ENCODE measurements at regions not wholly inside any gene's neighbourhood (a gene's known extent, or its start where the extent isn't known, plus 50 kb on each side); places are given as distances from the start of the nearest gene placed in this dataset.
A peak's percentile ranks its signal among the peaks of the same experiment; 100 is the strongest.

GRCh38 chr2:146597291-146597690 is 1247.5 kb upstream of the ACVR2A start:
- Histone ChIP-seq H3K9me3 (ENCODE audit: low read depth) (no peaks in the 10 kb centered on the region), H3K36me3 (no peaks in the 10 kb centered on the region), H3K27ac (no peak overlapping the region), H3K27me3 (no peaks in the 10 kb centered on the region), H3K4me1 (ENCODE audit: low read depth) (peaks cover 1% of the 10 kb centered on the region), H3K4me3 (no peak overlapping the region)
- no peak for DNase-seq (ENCODE audit: low read depth in 1 of 2, low spot score in 1 of 2)
- TF ChIP-seq, protein P1, sequence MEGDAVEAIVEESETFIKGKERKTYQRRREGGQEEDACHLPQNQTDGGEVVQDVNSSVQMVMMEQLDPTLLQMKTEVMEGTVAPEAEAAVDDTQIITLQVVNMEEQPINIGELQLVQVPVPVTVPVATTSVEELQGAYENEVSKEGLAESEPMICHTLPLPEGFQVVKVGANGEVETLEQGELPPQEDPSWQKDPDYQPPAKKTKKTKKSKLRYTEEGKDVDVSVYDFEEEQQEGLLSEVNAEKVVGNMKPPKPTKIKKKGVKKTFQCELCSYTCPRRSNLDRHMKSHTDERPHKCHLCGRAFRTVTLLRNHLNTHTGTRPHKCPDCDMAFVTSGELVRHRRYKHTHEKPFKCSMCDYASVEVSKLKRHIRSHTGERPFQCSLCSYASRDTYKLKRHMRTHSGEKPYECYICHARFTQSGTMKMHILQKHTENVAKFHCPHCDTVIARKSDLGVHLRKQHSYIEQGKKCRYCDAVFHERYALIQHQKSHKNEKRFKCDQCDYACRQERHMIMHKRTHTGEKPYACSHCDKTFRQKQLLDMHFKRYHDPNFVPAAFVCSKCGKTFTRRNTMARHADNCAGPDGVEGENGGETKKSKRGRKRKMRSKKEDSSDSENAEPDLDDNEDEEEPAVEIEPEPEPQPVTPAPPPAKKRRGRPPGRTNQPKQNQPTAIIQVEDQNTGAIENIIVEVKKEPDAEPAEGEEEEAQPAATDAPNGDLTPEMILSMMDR (IDR thresholded peaks at IDR 0.05; ENCODE audit: low read depth, low read length) = no peak

DNA sequence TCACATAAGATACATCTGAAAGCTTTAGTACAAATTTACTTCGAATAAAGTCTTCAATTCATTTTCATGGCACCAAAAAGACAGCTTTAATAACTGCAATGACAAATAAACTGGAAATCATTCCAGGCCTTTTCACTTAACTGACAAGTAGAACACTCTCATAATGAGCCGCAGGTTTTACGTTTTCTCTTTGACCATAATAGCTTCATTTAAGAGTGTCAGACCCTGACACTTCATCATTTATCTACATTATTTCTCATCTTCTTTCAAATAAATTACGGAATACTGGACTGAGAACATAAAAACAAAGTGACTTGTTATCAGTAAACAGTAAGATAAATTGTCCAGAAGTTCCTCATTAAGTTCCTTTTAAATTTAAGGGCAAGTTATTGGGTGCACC is 1252.9 kb upstream of the ACVR2A start:
- Histone ChIP-seq H3K27me3 (no peaks in the 10 kb centered on the region), H3K36me3 (no peaks in the 10 kb centered on the region), H3K4me3 (no peak overlapping the region), H3K4me1 (ENCODE audit: low read depth) (no peaks in the 10 kb centered on the region), H3K27ac (no peak overlapping the region), H3K9me3 (ENCODE audit: low read depth) (no peaks in the 10 kb centered on the region)
- TF ChIP-seq, protein P1 (IDR thresholded peaks at IDR 0.05; ENCODE audit: low read depth, low read length) = no peak
- no peak for DNase-seq (ENCODE audit: low read depth in 1 of 2, low spot score in 1 of 2)

DNA sequence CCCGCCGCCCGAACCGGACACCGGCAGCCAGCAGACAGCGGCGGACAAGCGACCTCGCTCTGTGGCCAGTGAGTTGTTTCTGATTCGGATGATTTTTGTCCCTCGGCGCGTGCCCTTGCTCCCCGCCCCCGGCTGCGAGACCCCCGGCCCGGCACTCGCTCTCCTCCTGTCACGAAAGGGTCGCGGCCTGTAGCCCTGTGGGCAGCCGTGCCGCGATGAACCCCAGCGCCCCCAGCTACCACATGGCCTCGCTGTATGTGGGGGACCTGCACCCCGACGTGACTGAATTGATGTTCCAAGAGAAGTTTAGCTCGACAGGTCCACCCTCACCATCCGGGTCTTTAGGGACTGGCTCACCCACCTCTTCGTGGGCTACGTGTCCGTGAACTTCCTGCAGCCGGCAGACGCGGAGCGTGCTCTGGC is 1257.5 kb upstream of the ACVR2A start:
- Histone ChIP-seq H3K27me3 (no peaks in the 10 kb centered on the region), H3K9me3 (ENCODE audit: low read depth) (no peaks in the 10 kb centered on the region), H3K4me1 (ENCODE audit: low read depth) (no peaks in the 10 kb centered on the region), H3K36me3 (no peaks in the 10 kb centered on the region), H3K4me3 (no peak overlapping the region), H3K27ac (no peak overlapping the region)
- TF ChIP-seq, protein P1 (IDR thresholded peaks at IDR 0.05; ENCODE audit: low read depth, low read length) = no peak
- no peak for DNase-seq (ENCODE audit: low read depth in 1 of 2, low spot score in 1 of 2)

GRCh38 chr2:146584316-146584715 is 1260.5 kb upstream of the ACVR2A start:
- H3K36me3 ChIP-seq = no peaks in the 10 kb centered on the region
- no peak overlapping the region for H3K4me3 ChIP-seq
- TF ChIP-seq, protein P1 (IDR thresholded peaks at IDR 0.05; ENCODE audit: low read depth, low read length) = no peak
- no peaks in the 10 kb centered on the region for H3K27me3 ChIP-seq
- H3K27ac ChIP-seq = no peak overlapping the region
- no peak for DNase-seq (ENCODE audit: low read depth in 1 of 2, low spot score in 1 of 2)
- no peaks in the 10 kb centered on the region for H3K9me3 ChIP-seq (ENCODE audit: low read depth)
- peaks cover 14% of the 10 kb centered on the region for H3K4me1 ChIP-seq (ENCODE audit: low read depth)

- Histone ChIP-seq H3K27me3 (no peaks in the 10 kb centered on the region), H3K27ac (no peak overlapping the region)
- DNase-seq (ENCODE audit: low read depth in 1 of 2, low spot score in 1 of 2) = peak; percentile 9 to 80
Observed at GRCh38 chr2:146579147-146579930, 1265.5 kb upstream of the ACVR2A start.

More at GRCh38 chr2:146579147-146579930, 1265.5 kb upstream of the ACVR2A start:
- TF ChIP-seq, protein P1 (IDR thresholded peaks at IDR 0.05; ENCODE audit: low read depth, low read length) = no peak
- Histone ChIP-seq H3K4me3 (no peak overlapping the region), H3K4me1 (ENCODE audit: low read depth) (peaks cover 16% of the 10 kb centered on the region), H3K36me3 (no peaks in the 10 kb centered on the region), H3K9me3 (ENCODE audit: low read depth) (no peaks in the 10 kb centered on the region)
